Neural progenitor cell (in vitro differentiated cells): ENCODE measurements at regions not wholly inside any gene's neighbourhood (a gene's known extent, or its start where the extent isn't known, plus 50 kb on each side); places are given as distances from the start of the nearest gene placed in this dataset.

Experiments used
- EZH2 ChIP-seq: fragments of 200-600 bp; sonication (generic); IDR thresholded peaks from 2 replicates; pipeline ENCODE4 v1.6.1; 2017; ENCODE audit warnings: antibody characterized with exemption, mild to moderate bottlenecking, moderate library complexity
- TF ChIP-seq, protein P1 (sequence below): fragments of 200-600 bp; sonication (generic); IDR thresholded peaks from 2 replicates; pipeline ENCODE4 v1.5.1; 2017; ENCODE audit warnings: antibody characterized with exemption, mild to moderate bottlenecking

DNA sequence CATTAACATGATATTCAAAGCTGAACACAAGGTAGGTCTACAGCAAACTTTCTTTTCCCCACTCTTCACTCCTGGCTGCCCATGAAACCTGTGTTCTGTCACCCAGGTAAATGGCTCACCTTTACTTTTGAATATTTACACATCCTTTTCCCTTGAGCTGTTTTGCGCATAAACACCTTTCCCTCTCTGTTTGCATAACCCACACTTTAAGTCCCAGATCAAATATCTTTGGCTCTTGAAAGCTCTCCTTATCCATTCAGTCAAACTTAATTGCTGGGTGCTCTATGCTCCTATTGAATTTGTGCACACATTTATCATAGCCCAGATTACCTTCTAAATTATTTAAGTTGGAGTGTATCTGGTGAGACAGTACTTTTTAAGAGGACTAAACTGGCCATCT, 51.7 kb upstream of the ATP8A1 start:
- TF ChIP-seq, protein P1, sequence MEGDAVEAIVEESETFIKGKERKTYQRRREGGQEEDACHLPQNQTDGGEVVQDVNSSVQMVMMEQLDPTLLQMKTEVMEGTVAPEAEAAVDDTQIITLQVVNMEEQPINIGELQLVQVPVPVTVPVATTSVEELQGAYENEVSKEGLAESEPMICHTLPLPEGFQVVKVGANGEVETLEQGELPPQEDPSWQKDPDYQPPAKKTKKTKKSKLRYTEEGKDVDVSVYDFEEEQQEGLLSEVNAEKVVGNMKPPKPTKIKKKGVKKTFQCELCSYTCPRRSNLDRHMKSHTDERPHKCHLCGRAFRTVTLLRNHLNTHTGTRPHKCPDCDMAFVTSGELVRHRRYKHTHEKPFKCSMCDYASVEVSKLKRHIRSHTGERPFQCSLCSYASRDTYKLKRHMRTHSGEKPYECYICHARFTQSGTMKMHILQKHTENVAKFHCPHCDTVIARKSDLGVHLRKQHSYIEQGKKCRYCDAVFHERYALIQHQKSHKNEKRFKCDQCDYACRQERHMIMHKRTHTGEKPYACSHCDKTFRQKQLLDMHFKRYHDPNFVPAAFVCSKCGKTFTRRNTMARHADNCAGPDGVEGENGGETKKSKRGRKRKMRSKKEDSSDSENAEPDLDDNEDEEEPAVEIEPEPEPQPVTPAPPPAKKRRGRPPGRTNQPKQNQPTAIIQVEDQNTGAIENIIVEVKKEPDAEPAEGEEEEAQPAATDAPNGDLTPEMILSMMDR, result no peak
- TF ChIP-seq EZH2, result no peak
